Adrenal gland (tissue), 9 donors: ENCODE measurements at regions not wholly inside any gene's neighbourhood (a gene's known extent, or its start where the extent isn't known, plus 50 kb on each side); places are given as distances from the start of the nearest gene placed in this dataset.
"Not testable (repeated sequence)": the region's sequence is repeated elsewhere in the genome, so short reads cannot be mapped to it uniquely, and the experiment has no call there.

ENCODE experiments used
- DNase-seq, 7 donors: peaks; one replicate each; pipeline ENCODE4 v3.0.0-alpha.2; 2019 to 2020
- H3K27ac ChIP-seq, 5 donors: fragments of 200-600 bp; sonication (generic) in 4 of 5; 1 replicate in 3 of 5; 2 replicates in 2 of 5; pipeline versions ENCODE4 v1.5.1 to v1.8.0; 2016 to 2020; ENCODE audit warnings: mild to moderate bottlenecking in 1 of 5
- H3K27me3 ChIP-seq: fragments of 200-600 bp; 2 replicates; pipeline ENCODE4 v1.8.0; 2021
- H3K36me3 ChIP-seq, 2 donors: fragments of 200-600 bp; replicated peaks in 1 of 2; 1 replicate in 1 of 2; 2 replicates in 1 of 2; pipeline versions ENCODE4 v1.5.1 to v1.8.0; 2018 to 2022
- H3K4me1 ChIP-seq, 2 donors: fragments of 200-600 bp; replicated peaks in 1 of 2; 1 replicate in 1 of 2; 2 replicates in 1 of 2; pipeline versions ENCODE4 v1.5.1 to v1.8.0; 2018 to 2021
- H3K4me3 ChIP-seq, 4 donors: fragments of 200-600 bp; sonication (generic) in 3 of 4; one replicate each; pipeline ENCODE4 v1.5.1; 2016 to 2018
- H3K9me3 ChIP-seq, 3 donors: fragments of 200-600 bp; sonication (generic) in 1 of 3; replicated peaks in 1 of 3; 1 replicate in 2 of 3; 2 replicates in 1 of 3; pipeline versions ENCODE4 v1.5.1 to v1.8.0; 2016 to 2021
- CTCF ChIP-seq, 6 experiments: fragments of 450-650 bp in 4 of 6; fragments of 200-600 bp in 2 of 6; sonication (generic) in 1 of 6; IDR thresholded peaks; 1 replicate in 5 of 6; 2 replicates in 1 of 6; pipeline versions ENCODE4 v1.5.1 to v1.8.0; 2016 to 2021; ENCODE audit warnings: antibody characterized with exemption in 6 of 6, mild to moderate bottlenecking in 2 of 6, moderate library complexity in 1 of 6
- POLR2A ChIP-seq, 2 donors: fragments of 450-650 bp; IDR thresholded peaks; one replicate each; pipeline ENCODE4 v1.6.1; 2017; ENCODE audit warnings: antibody characterized with exemption in 2 of 2, mild to moderate bottlenecking in 2 of 2, moderate library complexity in 1 of 2
- WGBS, 4 donors: extraction: QIAGEN DNeasy Blood & Tissue Kit in 2 of 4; methylation state at CpG; one replicate each; pipeline versions ENCODE4 v1.1.5 to v1.1.7; 2013 to 2017; 5-methylcytosine and 5-hydroxymethylcytosine counted together
- intact Hi-C, 2 donors: fragments of 100-400 bp; cut with DNase I; formaldehyde crosslinking; loops; one replicate each; pipeline versions ENCODE4 v1.14.1 to v1.15.0; 2022 to 2023
- donor health status: healthy with polysubstance abuse.
- donor health status: Bipolar disorder and iron deficiency.
- donor health status: DM: yes; HTN: yes; CAD: no.
- donor health status: DM: no; HTN: no; CAD: no.
- donor health status: DM: no; HTN: no; CAD: no.

GRCh38 chr5:154642499-154643245 is 112.5 kb upstream of the LARP1 start:
- intact Hi-C loops: no loop called here
- WGBS, 4 donors: 35 to 58% (median 48%) methylated on average over 9 to 12 of the region's 12 CpGs
- Histone ChIP-seq H3K4me1 (no peaks in the 10 kb centered on the region), H3K36me3 (no peaks in the 10 kb centered on the region), H3K4me3 (no peak overlapping the region), H3K27ac (no peak overlapping the region), H3K27me3 (no peaks in the 10 kb centered on the region), H3K9me3 (no peaks in the 10 kb centered on the region)
- TF ChIP-seq POLR2A (IDR thresholded peaks at IDR 0.05) (no peak), CTCF (IDR thresholded peaks at IDR 0.05) (peak; percentile 7 to 70 (median 52))
- DNase-seq: peak in 4 of 7 donors; percentile 29 to 73 (median 49)

GRCh38 chr5:154640213-154640831 is 114.9 kb upstream of the LARP1 start:
- intact Hi-C loops: not testable (repeated sequence)
- peak in 5 of 6 experiments; percentile 32 to 63 (median 60) for TF ChIP-seq CTCF (IDR thresholded peaks at IDR 0.05)

GRCh38 chr5:154636786-154637185 is 118.4 kb upstream of the LARP1 start:
- H3K36me3 ChIP-seq, H3K27ac ChIP-seq, H3K9me3 ChIP-seq, H3K27me3 ChIP-seq, H3K4me3 ChIP-seq, H3K4me1 ChIP-seq, DNase-seq: not testable (repeated sequence)
- WGBS, 4 donors: 90 to 95% (median 91%) methylated on average over 7 of the region's 7 CpGs
- intact Hi-C loops: loop anchor here in 1 of 2 donors (10.0 kb wide), 2 partner anchors 562 to 662 kb away; no protein-coding TSS in a partner anchor

More at GRCh38 chr5:154640213-154640831, 114.9 kb upstream of the LARP1 start:
- DNase-seq: peak in 1 of 7 donors; percentile 39
- not testable (repeated sequence) for H3K4me1 ChIP-seq, H3K4me3 ChIP-seq, H3K9me3 ChIP-seq, H3K27ac ChIP-seq, H3K27me3 ChIP-seq, H3K36me3 ChIP-seq
- WGBS, 4 donors: 46 to 57% (median 47%) methylated on average over 4 of the region's 4 CpGs

DNA sequence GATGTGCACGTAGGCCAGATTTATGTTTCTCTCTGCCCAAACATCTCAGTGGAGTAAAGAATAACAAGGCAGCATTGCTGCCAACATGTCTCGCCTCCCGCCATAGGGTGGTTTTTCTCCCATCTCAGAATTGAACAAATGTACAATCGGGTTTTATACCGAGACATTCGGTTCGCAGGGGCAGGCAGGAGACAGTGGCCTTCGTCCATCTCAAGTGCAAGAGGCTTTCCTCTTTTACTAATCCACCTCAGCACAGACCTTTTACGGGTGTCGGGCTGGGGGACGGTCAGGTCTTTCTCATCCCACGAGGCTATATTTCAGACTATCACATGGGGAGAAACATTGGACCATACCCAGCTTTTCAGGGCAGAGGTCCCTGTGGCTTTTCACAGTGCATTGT is 118.9 kb upstream of the LARP1 start:
- not testable (repeated sequence) for DNase-seq, H3K4me1 ChIP-seq, H3K27ac ChIP-seq, H3K27me3 ChIP-seq, H3K36me3 ChIP-seq, H3K4me3 ChIP-seq, H3K9me3 ChIP-seq
- intact Hi-C loops: loop anchor here in 1 of 2 donors (10.0 kb wide), 2 partner anchors 561 to 661 kb away; no protein-coding TSS in a partner anchor
- WGBS, 4 donors: 72 to 85% (median 79%) methylated on average over 11 to 12 of the region's 12 CpGs

- intact Hi-C loops: loop anchor here in 1 of 2 donors (10.0 kb wide), 2 partner anchors 559 to 659 kb away; no protein-coding TSS in a partner anchor
- 79 to 89% (median 85%) methylated on average over 4 of the region's 4 CpGs for WGBS, 4 donors
- not testable (repeated sequence) for H3K36me3 ChIP-seq, H3K4me3 ChIP-seq, H3K27me3 ChIP-seq, H3K4me1 ChIP-seq, H3K27ac ChIP-seq, H3K9me3 ChIP-seq
- DNase-seq: peak in 1 of 7 donors; percentile 23
Measured at GRCh38 chr5:154633744-154634143, 121.4 kb upstream of the LARP1 start.
